ENCODE measurements at regions not wholly inside any gene's neighbourhood (a gene's known extent, or its start where the extent isn't known, plus 50 kb on each side); places are given as distances from the start of the nearest gene placed in this dataset.

DNA sequence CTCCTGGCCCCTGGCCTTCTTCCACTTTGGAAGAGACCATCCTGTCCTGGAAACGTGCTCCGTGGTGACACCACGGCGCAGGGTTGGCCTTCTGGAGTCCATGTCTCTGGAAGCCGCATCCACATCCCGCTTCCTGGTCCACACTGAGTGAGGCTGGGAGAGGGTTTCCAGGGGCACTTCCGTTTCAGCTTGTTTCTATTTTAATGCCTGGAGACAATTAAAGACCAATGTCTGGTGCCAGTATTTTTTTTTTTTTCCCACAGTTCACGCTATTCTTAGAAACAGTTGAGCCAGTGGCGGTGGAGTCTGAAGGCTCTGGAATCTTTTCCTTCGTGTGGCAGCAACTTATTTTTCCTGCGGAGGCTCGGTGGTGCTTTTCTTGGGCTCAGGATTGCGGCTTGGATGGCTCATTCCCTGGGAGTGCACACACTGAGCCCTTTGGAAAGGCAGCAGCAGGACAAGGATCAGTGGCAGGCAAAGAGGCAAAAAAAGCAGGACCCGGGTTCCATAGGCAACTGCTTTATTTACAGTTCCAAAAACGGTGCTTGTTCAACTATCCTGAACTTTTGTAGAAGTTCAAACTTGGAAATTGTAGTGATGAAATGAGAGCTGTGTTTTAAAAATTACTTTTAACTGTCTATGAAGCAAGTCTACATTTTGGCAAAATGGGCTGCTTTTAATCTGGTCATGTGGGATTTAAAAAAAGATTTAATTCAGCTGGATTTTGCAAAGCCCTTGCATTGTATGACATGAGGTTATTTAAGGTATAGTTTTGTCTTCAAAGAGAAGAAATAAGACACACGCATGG, 202.8 kb downstream of the BAMBI start:
- Histone ChIP-seq H3K9me2 (ENCODE audit: insufficient read depth) (no peaks in the 10 kb centered on the region), H3K36me3 (ENCODE audit: insufficient read depth) (no peaks in the 10 kb centered on the region), H3K79me2 (replicated peaks; ENCODE audit: insufficient read depth) (no peaks in the 10 kb centered on the region), H3K27me3 (ENCODE audit: insufficient read depth) (no peaks in the 10 kb centered on the region), H3K4me3 (no peak overlapping the region), H4K20me1 (replicated peaks; ENCODE audit: insufficient read depth) (no peaks in the 10 kb centered on the region), H2AFZ (peak overlapping the region; percentile 84), H3K4me2 (no peak overlapping the region), H3F3A (replicated peaks; ENCODE audit: low read depth) (no peaks in the 10 kb centered on the region), H3K4me1 (ENCODE audit: insufficient read depth) (peaks cover 7% of the 10 kb centered on the region), H3K27ac (ENCODE audit: low read depth) (no peak overlapping the region)
- no peak for DNase-seq (ENCODE audit: low spot score)
- Mint-ChIP-seq H3K36me3 (ENCODE audit: low read depth) (no peaks in the 10 kb centered on the region), H3K4me3 (no peak overlapping the region), H3K4me1 (peaks cover 12% of the 10 kb centered on the region; the same call in 2 of the 3 replicates), H3K27me3 (ENCODE audit: insufficient read depth, low read depth, poor library complexity) (peaks cover 2% of the 10 kb centered on the region), H3K9me3 (no peaks in the 10 kb centered on the region), H3K27ac (no peak overlapping the region)
- ATAC-seq = no peak
- no peak for TF ChIP-seq EZH2 (IDR thresholded peaks at IDR 0.05; ENCODE audit: low read depth, unreplicated experiment)
- TF ChIP-seq POLR2AphosphoS5 (IDR thresholded peaks at IDR 0.05; ENCODE audit: low read depth) = no peak
- no peak for TF ChIP-seq EZH2phosphoT487 (IDR thresholded peaks at IDR 0.05; ENCODE audit: unreplicated experiment)
- TF ChIP-seq CREB1 (CRISPR knock-in tag; IDR thresholded peaks at IDR 0.05; ENCODE audit: low read depth) = no peak
- no peak for TF ChIP-seq ZNF114 (CRISPR knock-in tag; IDR thresholded peaks at IDR 0.05)
- no peak for TF ChIP-seq JUNB (IDR thresholded peaks at IDR 0.05; ENCODE audit: unreplicated experiment)
- no peak for TF ChIP-seq ZNF331 (CRISPR knock-in tag; IDR thresholded peaks at IDR 0.05; ENCODE audit: low read depth)
- TF ChIP-seq, protein P1, sequence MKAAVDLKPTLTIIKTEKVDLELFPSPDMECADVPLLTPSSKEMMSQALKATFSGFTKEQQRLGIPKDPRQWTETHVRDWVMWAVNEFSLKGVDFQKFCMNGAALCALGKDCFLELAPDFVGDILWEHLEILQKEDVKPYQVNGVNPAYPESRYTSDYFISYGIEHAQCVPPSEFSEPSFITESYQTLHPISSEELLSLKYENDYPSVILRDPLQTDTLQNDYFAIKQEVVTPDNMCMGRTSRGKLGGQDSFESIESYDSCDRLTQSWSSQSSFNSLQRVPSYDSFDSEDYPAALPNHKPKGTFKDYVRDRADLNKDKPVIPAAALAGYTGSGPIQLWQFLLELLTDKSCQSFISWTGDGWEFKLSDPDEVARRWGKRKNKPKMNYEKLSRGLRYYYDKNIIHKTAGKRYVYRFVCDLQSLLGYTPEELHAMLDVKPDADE (IDR thresholded peaks at IDR 0.05) = no peak
- no peak for TF ChIP-seq STAT1 (IDR thresholded peaks at IDR 0.05; ENCODE audit: unreplicated experiment)
- no peak for TF ChIP-seq NANOG (IDR thresholded peaks at IDR 0.05; ENCODE audit: borderline replicate concordance)
- TF ChIP-seq, protein P2, sequence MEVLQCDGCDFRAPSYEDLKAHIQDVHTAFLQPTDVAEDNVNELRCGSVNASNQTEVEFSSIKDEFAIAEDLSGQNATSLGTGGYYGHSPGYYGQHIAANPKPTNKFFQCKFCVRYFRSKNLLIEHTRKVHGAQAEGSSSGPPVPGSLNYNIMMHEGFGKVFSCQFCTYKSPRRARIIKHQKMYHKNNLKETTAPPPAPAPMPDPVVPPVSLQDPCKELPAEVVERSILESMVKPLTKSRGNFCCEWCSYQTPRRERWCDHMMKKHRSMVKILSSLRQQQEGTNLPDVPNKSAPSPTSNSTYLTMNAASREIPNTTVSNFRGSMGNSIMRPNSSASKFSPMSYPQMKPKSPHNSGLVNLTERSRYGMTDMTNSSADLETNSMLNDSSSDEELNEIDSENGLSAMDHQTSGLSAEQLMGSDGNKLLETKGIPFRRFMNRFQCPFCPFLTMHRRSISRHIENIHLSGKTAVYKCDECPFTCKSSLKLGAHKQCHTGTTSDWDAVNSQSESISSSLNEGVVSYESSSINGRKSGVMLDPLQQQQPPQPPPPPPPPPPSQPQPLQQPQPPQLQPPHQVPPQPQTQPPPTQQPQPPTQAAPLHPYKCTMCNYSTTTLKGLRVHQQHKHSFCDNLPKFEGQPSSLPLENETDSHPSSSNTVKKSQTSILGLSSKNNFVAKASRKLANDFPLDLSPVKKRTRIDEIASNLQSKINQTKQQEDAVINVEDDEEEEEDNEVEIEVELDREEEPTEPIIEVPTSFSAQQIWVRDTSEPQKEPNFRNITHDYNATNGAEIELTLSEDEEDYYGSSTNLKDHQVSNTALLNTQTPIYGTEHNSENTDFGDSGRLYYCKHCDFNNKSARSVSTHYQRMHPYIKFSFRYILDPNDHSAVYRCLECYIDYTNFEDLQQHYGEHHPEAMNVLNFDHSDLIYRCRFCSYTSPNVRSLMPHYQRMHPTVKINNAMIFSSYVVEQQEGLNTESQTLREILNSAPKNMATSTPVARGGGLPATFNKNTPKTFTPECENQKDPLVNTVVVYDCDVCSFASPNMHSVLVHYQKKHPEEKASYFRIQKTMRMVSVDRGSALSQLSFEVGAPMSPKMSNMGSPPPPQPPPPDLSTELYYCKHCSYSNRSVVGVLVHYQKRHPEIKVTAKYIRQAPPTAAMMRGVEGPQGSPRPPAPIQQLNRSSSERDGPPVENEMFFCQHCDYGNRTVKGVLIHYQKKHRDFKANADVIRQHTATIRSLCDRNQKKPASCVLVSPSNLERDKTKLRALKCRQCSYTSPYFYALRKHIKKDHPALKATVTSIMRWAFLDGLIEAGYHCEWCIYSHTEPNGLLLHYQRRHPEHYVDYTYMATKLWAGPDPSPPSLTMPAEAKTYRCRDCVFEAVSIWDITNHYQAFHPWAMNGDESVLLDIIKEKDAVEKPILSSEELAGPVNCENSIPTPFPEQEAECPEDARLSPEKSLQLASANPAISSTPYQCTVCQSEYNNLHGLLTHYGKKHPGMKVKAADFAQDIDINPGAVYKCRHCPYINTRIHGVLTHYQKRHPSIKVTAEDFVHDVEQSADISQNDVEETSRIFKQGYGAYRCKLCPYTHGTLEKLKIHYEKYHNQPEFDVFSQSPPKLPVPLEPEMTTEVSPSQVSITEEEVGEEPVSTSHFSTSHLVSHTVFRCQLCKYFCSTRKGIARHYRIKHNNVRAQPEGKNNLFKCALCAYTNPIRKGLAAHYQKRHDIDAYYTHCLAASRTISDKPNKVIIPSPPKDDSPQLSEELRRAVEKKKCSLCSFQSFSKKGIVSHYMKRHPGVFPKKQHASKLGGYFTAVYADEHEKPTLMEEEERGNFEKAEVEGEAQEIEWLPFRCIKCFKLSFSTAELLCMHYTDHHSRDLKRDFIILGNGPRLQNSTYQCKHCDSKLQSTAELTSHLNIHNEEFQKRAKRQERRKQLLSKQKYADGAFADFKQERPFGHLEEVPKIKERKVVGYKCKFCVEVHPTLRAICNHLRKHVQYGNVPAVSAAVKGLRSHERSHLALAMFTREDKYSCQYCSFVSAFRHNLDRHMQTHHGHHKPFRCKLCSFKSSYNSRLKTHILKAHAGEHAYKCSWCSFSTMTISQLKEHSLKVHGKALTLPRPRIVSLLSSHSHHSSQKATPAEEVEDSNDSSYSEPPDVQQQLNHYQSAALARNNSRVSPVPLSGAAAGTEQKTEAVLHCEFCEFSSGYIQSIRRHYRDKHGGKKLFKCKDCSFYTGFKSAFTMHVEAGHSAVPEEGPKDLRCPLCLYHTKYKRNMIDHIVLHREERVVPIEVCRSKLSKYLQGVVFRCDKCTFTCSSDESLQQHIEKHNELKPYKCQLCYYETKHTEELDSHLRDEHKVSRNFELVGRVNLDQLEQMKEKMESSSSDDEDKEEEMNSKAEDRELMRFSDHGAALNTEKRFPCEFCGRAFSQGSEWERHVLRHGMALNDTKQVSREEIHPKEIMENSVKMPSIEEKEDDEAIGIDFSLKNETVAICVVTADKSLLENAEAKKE (CRISPR knock-in tag; IDR thresholded peaks at IDR 0.05) = no peak
- TF ChIP-seq, protein P3, sequence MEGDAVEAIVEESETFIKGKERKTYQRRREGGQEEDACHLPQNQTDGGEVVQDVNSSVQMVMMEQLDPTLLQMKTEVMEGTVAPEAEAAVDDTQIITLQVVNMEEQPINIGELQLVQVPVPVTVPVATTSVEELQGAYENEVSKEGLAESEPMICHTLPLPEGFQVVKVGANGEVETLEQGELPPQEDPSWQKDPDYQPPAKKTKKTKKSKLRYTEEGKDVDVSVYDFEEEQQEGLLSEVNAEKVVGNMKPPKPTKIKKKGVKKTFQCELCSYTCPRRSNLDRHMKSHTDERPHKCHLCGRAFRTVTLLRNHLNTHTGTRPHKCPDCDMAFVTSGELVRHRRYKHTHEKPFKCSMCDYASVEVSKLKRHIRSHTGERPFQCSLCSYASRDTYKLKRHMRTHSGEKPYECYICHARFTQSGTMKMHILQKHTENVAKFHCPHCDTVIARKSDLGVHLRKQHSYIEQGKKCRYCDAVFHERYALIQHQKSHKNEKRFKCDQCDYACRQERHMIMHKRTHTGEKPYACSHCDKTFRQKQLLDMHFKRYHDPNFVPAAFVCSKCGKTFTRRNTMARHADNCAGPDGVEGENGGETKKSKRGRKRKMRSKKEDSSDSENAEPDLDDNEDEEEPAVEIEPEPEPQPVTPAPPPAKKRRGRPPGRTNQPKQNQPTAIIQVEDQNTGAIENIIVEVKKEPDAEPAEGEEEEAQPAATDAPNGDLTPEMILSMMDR (conservative IDR thresholded peaks at IDR 0.05; ENCODE audit: low read depth in 2 of 2) = no peak
- TF ChIP-seq, protein P4, sequence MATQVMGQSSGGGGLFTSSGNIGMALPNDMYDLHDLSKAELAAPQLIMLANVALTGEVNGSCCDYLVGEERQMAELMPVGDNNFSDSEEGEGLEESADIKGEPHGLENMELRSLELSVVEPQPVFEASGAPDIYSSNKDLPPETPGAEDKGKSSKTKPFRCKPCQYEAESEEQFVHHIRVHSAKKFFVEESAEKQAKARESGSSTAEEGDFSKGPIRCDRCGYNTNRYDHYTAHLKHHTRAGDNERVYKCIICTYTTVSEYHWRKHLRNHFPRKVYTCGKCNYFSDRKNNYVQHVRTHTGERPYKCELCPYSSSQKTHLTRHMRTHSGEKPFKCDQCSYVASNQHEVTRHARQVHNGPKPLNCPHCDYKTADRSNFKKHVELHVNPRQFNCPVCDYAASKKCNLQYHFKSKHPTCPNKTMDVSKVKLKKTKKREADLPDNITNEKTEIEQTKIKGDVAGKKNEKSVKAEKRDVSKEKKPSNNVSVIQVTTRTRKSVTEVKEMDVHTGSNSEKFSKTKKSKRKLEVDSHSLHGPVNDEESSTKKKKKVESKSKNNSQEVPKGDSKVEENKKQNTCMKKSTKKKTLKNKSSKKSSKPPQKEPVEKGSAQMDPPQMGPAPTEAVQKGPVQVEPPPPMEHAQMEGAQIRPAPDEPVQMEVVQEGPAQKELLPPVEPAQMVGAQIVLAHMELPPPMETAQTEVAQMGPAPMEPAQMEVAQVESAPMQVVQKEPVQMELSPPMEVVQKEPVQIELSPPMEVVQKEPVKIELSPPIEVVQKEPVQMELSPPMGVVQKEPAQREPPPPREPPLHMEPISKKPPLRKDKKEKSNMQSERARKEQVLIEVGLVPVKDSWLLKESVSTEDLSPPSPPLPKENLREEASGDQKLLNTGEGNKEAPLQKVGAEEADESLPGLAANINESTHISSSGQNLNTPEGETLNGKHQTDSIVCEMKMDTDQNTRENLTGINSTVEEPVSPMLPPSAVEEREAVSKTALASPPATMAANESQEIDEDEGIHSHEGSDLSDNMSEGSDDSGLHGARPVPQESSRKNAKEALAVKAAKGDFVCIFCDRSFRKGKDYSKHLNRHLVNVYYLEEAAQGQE (IDR thresholded peaks at IDR 0.05; ENCODE audit: unreplicated experiment) = no peak

Data from GM23338 (cell line).